ENCODE measurements at regions not wholly inside any gene's neighbourhood (a gene's known extent, or its start where the extent isn't known, plus 50 kb on each side); places are given as distances from the start of the nearest gene placed in this dataset.

- DNase-seq = peak in 1 of 5 donors; percentile 46
- no peak overlapping the region for H3K9ac ChIP-seq (ENCODE audit: low read length in 3 of 3)
- H3K27me3 ChIP-seq (ENCODE audit: control insufficient read depth, insufficient read depth, low read length) = no peaks in the 10 kb centered on the region
- H3K4me1 ChIP-seq (ENCODE audit: control insufficient read depth in 2 of 3, insufficient read depth in 2 of 3, low read depth in 1 of 3, low read length in 3 of 3) = no peaks in the 10 kb centered on the region
- no peak for FAIRE-seq
- no peak overlapping the region for H3K4me3 ChIP-seq (ENCODE audit: low read length in 3 of 3)
- TF ChIP-seq CTCF (IDR thresholded peaks at IDR 0.05; ENCODE audit: borderline replicate concordance, extremely low read depth, insufficient read depth) = no peak
- intact Hi-C loops (cut with DNase I) = no loop called here
- H3K9me3 ChIP-seq (ENCODE audit: control insufficient read depth in 2 of 3, insufficient read depth in 1 of 3, low read length in 3 of 3) = no peaks in the 10 kb centered on the region
- no peaks in the 10 kb centered on the region for H3K36me3 ChIP-seq (ENCODE audit: control insufficient read depth in 2 of 3, insufficient read depth in 3 of 3, low read length in 3 of 3)
- no peak overlapping the region for H3K27ac ChIP-seq (ENCODE audit: low read depth in 2 of 2, low read length in 2 of 2)
Observed at GRCh38 chr7:13069841-13070240, 382.4 kb downstream of the ARL4A start.

GRCh38 chr7:13072014-13072413 is 384.6 kb downstream of the ARL4A start:
- Histone ChIP-seq H3K9ac (ENCODE audit: low read length in 3 of 3) (no peak overlapping the region), H3K4me1 (ENCODE audit: control insufficient read depth in 2 of 3, insufficient read depth in 2 of 3, low read depth in 1 of 3, low read length in 3 of 3) (no peaks in the 10 kb centered on the region), H3K4me3 (ENCODE audit: low read length in 3 of 3) (no peak overlapping the region), H3K27me3 (ENCODE audit: control insufficient read depth, insufficient read depth, low read length) (no peaks in the 10 kb centered on the region), H3K27ac (ENCODE audit: low read depth in 2 of 2, low read length in 2 of 2) (no peak overlapping the region), H3K36me3 (ENCODE audit: control insufficient read depth in 2 of 3, insufficient read depth in 3 of 3, low read length in 3 of 3) (no peaks in the 10 kb centered on the region), H3K9me3 (ENCODE audit: control insufficient read depth in 2 of 3, insufficient read depth in 1 of 3, low read length in 3 of 3) (no peaks in the 10 kb centered on the region)
- DNase-seq (no peak), FAIRE-seq (no peak)
- intact Hi-C loops (cut with DNase I) = no loop called here
- TF ChIP-seq CTCF (IDR thresholded peaks at IDR 0.05; ENCODE audit: borderline replicate concordance, extremely low read depth, insufficient read depth) = no peak

- no peak overlapping the region for H3K9ac ChIP-seq (ENCODE audit: low read length in 3 of 3)
- H3K9me3 ChIP-seq (ENCODE audit: control insufficient read depth in 2 of 3, insufficient read depth in 1 of 3, low read length in 3 of 3) = no peaks in the 10 kb centered on the region
- no peak overlapping the region for H3K4me3 ChIP-seq (ENCODE audit: low read length in 3 of 3)
- H3K36me3 ChIP-seq (ENCODE audit: control insufficient read depth in 2 of 3, insufficient read depth in 3 of 3, low read length in 3 of 3) = no peaks in the 10 kb centered on the region
- no peak overlapping the region for H3K27ac ChIP-seq (ENCODE audit: low read depth in 2 of 2, low read length in 2 of 2)
- no peaks in the 10 kb centered on the region for H3K27me3 ChIP-seq (ENCODE audit: control insufficient read depth, insufficient read depth, low read length)
- no peaks in the 10 kb centered on the region for H3K4me1 ChIP-seq (ENCODE audit: control insufficient read depth in 2 of 3, insufficient read depth in 2 of 3, low read depth in 1 of 3, low read length in 3 of 3)
- TF ChIP-seq CTCF (IDR thresholded peaks at IDR 0.05; ENCODE audit: borderline replicate concordance, extremely low read depth, insufficient read depth) = no peak
- FAIRE-seq (no peak), DNase-seq (no peak)
- intact Hi-C loops (cut with DNase I) = no loop called here
Observed at GRCh38 chr7:13077466-13077865, 390.0 kb downstream of the ARL4A start.

- DNase-seq (no peak), FAIRE-seq (no peak)
- Histone ChIP-seq H3K27me3 (ENCODE audit: control insufficient read depth, insufficient read depth, low read length) (no peaks in the 10 kb centered on the region), H3K36me3 (ENCODE audit: control insufficient read depth in 2 of 3, insufficient read depth in 3 of 3, low read length in 3 of 3) (no peaks in the 10 kb centered on the region), H3K27ac (ENCODE audit: low read depth in 2 of 2, low read length in 2 of 2) (no peak overlapping the region), H3K4me3 (ENCODE audit: low read length in 3 of 3) (no peak overlapping the region), H3K9ac (ENCODE audit: low read length in 3 of 3) (no peak overlapping the region), H3K9me3 (ENCODE audit: control insufficient read depth in 2 of 3, insufficient read depth in 1 of 3, low read length in 3 of 3) (no peaks in the 10 kb centered on the region), H3K4me1 (ENCODE audit: control insufficient read depth in 2 of 3, insufficient read depth in 2 of 3, low read depth in 1 of 3, low read length in 3 of 3) (no peaks in the 10 kb centered on the region)
- no peak for TF ChIP-seq CTCF (IDR thresholded peaks at IDR 0.05; ENCODE audit: borderline replicate concordance, extremely low read depth, insufficient read depth)
- intact Hi-C loops (cut with DNase I) = no loop called here
Observed at GRCh38 chr7:13078105-13078504, 390.7 kb downstream of the ARL4A start.
